Head of caudate nucleus (tissue), 42 donors: ENCODE measurements at regions not wholly inside any gene's neighbourhood (a gene's known extent, or its start where the extent isn't known, plus 50 kb on each side); places are given as distances from the start of the nearest gene placed in this dataset.
"Not testable (repeated sequence)": the region's sequence is repeated elsewhere in the genome, so short reads cannot be mapped to it uniquely, and the experiment has no call there.

Experiments used
- DNase-seq, 42 donors: peaks; one replicate each; pipeline versions ENCODE4 v3.0.0 to v3.0.0-alpha.2; 2020 to 2021; ENCODE audit warnings: mixed read lengths in 7 of 42
- intact Hi-C: fragments of 100-400 bp; cut with DNase I; formaldehyde crosslinking; loops from one replicate; pipeline ENCODE4 v1.15.0; 2022

DNA sequence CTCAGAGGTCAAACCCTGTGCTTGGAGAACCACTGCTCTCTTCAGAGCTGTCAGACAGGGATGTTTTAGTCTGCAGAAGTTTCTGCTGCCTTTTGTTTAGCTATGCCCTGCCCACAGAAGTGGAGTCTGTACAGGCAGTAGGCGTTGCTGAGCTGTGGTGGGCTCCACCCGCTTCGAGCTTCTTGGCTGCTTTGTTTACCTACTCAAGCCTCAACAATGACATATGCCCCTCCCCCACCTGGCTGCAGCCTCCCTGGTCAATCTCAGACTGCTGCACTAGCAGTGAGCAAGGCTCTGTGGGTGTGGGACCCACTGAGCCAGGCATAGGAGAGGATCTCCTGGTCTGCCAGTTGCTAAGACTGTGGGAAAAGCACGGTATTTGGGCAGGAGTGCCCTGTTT, 756.6 kb downstream of the EDEM1 start:
- DNase-seq, intact Hi-C loops: not testable (repeated sequence)

DNA sequence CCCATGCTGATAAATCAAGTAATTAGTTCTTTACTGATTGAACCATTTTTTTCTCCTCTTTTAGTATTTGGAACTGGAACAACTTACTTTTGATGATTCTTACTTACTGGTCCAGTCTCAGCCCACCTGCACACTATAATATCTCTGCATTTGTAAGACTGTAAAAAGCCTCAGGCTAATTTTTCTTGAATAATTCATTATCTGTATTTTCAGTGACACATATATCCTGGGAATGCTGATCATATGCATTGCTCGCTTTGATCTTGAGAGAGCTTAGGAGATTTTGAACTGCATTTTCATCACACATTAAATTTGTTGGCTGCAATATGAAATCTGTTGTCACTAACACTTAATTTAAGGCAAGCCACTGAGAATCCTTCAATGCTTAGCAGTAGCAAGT, 760.6 kb downstream of the EDEM1 start:
- intact Hi-C loops, result no loop called here
- no peak for DNase-seq

DNA sequence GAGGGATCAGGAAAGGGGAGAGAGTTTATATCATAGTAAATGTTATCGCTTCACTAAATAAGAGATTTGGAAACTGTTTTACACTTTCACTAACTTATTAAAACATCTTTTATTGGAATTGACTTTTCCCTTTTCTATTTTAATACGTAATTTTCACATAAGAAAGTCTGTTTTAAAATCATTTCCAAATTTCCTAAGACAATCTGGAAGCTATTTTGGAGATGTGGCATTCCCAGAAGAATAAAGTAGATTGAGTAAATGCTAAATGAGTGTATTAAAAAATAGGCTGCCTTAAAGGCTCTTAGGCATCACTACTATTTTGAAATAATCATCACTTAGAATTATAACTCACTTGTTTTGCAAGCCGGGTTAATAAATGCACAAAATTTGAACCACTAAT, 763.5 kb downstream of the EDEM1 start:
- no peak for DNase-seq
- intact Hi-C loops, result no loop called here

DNA sequence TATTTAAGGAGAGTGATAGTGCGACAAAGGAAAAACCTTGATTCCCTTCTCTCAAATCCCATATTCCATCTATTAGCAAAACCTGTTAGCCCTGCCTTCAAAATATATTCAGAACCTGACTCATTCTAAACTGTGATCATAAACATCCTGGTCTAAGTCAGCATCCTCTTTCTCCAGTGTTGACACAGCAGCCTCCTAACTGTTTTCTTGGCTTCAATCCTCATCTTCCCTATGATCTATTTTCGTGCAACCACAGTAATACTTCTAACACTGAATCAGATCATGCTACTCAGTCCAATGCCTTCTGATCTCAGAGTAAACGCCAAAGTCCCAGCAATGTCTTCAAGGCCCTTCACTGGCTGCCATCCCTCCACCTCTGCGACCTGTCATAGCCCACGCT, 785.1 kb downstream of the EDEM1 start:
- intact Hi-C loops, result no loop called here
- no peak for DNase-seq

DNA sequence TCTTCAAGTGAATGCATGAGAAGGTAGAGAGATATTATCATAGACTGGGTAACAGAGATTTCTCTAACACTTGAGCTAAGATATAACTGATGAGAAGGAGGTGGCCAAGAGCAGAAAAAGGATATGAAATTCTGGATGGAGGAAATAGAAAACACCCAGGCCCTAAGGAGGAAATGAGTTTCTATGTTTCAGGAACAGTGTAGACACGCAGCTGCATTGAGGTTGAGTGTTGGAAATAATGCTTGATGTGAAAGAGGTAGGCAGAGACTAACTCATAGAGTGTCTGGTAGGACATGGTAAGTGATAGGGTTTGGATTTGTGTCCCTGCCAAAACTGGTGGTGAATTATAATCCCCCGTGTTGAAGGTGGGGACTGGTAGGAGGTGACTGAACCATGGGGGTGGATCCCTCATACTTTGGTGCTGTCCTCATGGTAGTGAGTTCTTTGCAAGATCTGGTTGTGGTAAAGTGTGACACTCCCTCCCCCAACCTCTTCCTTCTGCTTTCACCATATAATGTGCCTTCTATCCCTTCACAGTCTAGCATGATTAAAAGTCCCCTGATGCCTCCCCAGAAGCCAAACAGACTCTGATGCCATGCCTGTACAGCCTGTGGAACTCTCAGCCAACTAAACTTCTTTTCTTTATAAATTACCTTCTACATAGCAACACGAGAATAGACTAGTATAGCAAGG, 787.3 kb downstream of the EDEM1 start:
- DNase-seq, result peak in 1 of 42 donors; percentile 25
- intact Hi-C loops, result no loop called here

DNA sequence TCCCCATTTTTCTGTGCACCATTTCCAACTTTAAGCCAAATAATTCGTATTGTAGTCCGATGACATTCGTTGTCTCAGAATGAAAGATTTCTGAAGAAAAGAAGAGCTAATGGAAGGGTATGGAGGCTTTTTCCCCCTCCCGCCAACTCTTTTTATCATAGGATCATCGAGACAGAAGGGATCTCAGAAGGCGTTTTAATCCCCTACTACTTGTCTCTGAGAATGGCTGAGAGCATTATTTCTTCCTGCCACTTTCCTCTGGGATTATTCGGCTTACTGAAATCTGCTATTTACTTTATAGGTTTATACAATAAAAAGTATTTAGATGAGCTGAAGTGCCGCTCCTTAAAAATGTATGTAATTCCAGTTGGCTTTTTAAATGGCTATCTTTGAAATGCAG, 789.8 kb downstream of the EDEM1 start:
- no peak for DNase-seq
- intact Hi-C loops, result no loop called here

DNA sequence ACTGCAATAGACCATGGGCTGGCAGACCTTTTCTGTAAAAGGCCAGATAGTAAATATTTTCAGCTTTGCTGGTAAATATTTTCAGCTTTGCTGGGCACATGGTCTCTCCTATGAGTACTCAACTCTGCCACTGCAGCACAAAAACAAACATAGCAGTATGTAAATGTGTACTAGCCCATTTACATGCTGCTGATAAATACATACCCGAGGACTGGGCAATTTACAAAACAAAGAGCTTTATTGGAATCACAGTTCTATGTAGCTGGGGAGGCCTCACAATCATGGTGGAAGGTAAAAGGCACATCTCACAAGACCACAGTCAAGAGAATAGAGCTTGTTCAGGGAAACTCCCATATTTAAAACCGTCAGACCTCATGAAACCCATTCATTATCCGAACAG, 793.0 kb downstream of the EDEM1 start:
- intact Hi-C loops, result no loop called here
- no peak for DNase-seq

DNA sequence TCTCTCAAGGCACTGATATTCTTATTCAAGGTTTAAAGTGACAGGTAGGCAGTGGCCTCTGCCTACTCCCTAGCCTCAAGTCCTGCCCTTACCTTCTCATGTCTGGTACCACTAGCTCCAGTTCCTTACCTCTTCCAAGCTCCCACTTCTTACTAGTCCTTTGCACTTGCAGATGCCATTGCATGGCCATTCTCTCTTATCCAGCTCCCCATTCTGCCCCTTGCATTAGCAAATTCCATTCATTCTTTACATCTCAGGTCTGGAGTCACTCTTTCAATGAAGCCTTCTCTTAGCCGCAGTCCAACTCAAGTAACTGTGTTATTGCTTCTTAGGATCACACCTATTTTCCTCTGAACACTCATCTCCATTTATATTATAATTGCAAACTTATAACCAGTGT, 807.1 kb downstream of the EDEM1 start:
- intact Hi-C loops, result no loop called here
- no peak for DNase-seq

DNA sequence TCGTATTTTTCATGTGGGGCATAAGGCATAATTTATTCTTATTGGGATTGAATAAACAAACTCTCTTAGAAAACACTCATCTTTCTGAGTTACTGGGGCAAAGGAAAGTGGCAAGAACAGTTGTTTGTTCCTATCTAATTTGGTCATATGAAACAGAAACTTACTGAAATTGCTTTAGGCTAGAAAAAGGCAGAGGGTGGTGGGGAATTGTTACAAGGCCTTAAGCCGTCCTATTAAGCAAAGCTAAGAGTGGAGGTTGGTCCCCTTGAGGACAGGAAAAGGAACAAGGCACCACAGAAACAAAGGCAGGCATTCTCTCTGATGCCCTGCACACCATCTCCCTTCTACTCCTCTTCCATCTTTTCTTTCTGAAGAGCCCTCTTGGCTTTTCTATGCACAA, 830.9 kb downstream of the EDEM1 start:
- intact Hi-C loops, result no loop called here
- no peak for DNase-seq

DNA sequence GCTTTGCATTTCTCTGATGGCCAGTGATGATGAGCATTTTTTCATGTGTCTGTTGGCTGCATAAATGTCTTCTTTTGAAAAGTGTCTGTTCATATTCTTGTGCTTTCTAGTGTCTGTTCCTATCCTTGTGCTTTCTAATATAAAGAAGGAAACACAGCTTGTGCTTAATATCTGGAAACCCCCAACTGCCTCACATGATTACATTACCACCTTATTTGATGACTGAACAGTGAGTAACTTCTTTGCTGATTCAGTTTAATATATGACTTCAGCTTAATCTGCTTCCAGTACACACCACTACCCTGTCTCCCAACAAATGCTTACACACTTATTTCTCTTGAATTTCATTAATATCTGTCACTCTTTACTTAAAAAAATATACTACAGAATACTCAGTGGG, 835.1 kb downstream of the EDEM1 start:
- DNase-seq, result no peak
- intact Hi-C loops, result no loop called here

DNA sequence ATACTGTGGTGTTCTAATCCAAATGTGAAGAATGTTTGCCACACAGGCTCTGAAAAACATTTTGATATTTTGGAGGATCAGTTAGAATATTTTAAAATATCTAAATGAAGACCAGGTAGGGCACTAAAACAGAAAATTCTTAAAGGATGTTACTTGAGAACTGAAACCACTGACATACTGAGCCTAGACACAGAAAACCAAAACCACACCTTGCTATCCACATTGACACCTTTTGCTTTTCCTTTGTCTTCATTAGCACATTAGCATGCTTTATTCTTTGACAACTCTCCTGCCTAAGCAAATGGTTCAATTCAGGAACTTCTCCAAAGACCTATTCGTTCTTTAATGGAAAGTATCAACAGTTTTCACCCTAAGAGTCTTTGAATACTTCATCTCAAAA, 835.9 kb upstream of the GRM7 start:
- intact Hi-C loops, result no loop called here
- no peak for DNase-seq

DNA sequence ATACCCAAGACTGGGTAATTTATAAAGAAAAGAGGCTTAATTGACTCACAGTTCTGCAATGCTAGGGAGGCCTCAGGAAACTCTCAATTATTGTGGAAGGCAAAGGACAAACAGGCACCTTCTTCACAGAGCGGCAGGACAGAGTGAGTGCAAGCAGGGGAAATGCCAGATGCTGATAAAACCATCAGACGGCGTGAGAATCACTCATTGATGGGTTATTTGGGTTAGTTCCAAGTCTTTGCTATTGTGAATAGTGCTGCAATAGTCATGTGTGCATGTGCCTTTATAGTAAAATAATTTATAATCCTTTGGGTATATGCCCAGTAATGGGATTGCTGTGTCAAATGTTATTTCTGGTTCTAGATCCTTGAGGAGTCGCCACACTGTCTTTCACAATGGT, 830.3 kb upstream of the GRM7 start:
- intact Hi-C loops, DNase-seq: not testable (repeated sequence)

DNA sequence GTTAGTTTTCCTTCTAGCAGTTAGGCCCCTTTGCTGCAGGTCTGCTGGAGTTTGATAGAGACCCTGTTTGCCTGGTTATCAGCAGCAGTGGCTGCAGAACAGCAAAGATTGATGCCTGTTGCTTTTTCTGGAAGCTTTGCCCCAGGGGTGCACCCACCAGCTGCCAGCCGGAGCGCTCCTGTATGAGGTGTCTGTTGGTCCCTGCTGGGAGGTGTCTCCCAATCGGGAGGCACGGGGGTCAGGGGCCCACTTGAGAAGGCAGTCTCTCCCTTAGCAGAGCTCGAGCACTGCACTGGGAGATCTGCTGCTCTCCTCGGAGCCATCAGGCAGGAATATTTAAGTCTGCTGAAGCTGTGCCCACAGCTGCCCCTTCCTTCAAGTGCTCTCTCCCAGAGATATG, 825.3 kb upstream of the GRM7 start:
- intact Hi-C loops, result no loop called here
- DNase-seq, result no peak

DNA sequence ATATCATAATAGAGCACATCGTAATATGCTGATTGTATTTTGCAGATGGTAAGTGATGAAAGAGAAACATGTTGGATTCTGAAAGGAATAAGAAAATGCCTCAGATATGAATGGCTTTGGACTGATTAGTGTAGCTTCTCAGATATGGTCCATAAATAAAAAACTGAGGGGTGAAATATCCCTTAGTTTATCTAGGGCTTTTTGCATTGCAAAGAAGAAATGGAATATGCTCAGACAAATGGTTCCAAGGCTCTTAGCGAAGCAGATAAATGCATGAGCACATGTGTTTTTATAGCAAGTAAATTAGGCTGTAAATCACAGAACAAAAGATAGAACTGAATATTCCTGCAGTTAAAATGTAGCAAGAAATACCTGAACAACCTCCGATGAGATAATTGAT, 820.9 kb upstream of the GRM7 start:
- no peak for DNase-seq
- intact Hi-C loops, result no loop called here

DNA sequence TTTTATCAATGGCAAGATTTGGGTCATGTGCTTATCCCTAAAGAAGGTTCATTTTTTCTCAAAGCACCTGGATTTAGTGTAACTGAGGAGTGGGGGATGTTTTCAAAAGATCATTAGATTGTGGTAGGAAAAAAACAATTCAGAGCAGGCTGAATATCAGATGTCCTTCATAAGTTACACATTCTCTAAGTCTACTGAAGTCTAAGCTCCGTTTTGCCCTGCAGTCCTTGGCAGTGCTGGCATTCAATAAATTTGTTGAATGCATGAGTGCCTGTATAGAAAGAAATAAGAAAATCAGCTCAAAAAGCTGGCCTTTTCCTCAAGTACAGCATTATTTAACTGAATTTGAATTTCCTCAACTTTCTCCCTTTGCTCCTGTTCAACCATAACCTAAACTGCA, 819.0 kb upstream of the GRM7 start:
- intact Hi-C loops, result no loop called here
- no peak for DNase-seq

DNA sequence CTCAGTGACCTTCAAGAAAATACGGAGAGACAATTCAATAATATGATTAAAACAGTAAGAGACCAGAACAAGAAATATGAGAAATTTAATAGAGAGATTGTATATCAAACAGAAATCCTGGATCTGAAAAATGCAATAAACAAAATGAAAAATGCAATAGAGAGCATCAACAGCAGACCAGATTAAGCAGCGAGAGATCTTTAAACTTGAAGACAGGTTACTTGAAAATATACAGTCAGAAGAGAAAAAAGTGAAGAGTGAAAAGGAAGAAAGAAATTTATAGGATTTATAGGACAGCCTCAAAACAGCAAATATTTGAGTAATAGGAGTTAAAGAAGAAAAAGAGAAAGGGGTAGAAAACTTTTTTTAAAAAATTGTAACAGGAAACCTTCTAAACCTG, 813.9 kb upstream of the GRM7 start:
- no peak for DNase-seq
- intact Hi-C loops, result no loop called here

DNA sequence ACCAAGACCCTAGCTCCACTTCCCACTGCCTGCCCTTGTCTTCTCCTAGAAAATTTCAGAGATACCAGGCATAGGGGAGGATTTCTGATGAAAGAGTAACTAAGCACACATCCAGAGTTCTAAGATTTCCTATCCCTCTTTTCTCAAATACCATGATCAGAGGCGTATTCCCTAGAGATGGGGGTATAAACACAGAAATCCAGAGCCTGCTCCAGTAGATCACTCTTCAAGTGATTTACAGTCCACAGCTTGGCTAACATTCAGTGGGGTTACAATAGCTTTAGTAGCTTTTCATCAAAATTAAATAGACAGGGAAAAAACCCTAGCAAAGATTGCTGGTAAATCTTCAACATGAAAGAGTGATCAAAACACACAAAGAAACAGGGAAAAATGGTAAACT, 800.7 kb upstream of the GRM7 start:
- intact Hi-C loops, result no loop called here
- DNase-seq, result no peak

DNA sequence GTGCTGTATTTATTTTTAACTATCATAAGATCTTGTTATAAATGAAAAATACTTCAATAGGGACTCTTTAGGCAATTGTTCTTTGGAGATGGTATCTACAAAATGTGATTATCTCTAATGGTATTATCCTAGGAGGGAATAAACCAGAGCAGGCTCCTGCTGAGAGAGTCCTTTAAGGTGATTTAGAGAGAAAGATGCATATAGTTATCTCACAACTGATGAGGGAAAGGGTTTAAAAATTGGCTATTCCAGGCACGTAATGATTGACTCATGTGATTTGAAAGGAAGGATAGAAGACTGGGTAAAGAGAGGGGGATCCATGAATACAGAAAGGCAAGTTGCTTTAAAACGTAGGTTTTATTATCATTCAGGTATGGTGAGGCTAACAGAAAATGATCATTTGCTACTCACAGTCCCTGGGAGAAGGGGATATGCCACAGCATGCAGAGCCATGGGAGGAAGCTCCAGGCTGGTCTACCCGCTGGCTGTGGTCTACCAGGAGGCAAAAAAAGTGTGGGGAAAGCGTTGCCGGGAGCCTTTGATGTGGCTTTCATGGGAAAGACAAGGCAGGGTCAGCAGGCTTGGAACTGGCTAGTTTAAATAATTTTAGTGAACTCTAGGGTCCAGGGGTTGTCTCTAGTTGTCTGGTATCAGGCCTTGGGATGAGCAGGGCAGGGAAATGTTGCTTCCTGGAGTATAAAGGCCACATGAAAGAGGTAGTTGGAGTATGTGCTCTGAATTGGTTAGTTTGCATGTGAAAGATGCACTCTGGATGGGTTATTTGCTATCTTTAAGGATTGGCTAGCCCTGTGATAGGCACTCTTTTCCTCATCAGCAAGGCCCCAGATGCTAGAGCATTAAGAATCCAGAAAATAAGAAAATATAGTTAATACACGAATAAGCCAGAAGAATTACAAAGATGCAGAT, 798.4 kb upstream of the GRM7 start:
- intact Hi-C loops, result no loop called here
- no peak for DNase-seq

DNA sequence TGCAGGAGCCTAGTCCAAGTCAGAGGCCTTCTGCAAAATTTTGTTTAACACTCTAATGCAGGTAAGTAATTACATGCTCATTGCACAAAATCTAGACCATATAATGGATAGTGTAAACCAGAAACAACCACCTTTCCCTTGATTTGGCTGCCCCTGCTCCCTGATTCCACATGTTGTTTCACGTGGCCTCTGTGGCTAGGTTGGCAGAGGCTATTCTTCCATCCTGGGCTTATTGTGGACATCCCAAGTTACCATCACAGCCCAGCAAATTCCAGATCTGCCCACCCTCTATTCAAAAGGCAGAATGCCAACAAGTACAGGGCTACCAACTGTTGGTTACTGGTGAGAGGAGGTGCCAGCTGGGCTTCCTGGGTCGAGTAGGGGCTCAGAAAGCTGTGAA, 794.5 kb upstream of the GRM7 start:
- intact Hi-C loops, result no loop called here
- no peak for DNase-seq

DNA sequence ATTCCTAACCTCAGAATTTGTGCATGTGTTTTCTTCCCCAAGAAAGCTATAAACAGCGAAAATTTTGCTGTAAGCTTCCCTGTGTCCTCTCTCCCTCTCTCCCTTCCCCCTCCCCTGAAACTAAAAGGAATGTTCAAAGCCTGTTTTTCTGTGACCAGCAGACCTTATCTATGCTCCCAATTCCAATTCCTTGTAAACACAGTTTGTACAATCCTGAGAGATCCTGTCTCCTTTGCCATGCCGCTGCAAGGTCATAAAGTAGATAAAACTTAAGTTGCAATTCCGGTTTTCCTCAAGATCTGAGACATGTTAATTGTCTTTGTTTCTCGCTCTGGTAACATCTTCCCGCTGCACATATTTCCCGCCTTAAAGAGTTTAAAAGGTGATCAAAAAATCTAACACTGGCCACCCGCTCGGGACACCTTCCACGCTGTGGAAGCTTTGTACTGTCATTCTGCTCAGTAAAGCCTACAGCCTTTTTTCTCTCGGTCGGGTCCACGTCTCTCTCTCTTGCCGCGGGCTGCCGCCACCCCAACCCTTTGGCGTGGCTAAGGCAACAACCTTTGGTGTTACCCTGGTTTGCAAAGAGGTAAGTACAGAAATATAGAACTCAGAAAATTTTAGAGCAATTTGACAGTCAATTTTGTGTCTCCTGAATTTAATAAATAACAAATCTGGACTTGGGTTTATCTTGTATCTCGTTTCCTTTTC, 793.9 kb upstream of the GRM7 start:
- DNase-seq, intact Hi-C loops: not testable (repeated sequence)
